Transverse colon (tissue), 4 donors: ENCODE measurements at regions not wholly inside any gene's neighbourhood (a gene's known extent, or its start where the extent isn't known, plus 50 kb on each side); places are given as distances from the start of the nearest gene placed in this dataset.
"Not testable (repeated sequence)": the region's sequence is repeated elsewhere in the genome, so short reads cannot be mapped to it uniquely, and the experiment has no call there.

ENCODE experiments used
- DNase-seq: peaks from one replicate; pipeline ENCODE4 v3.0.0-alpha.2; 2019
- H3K27ac ChIP-seq, 4 donors: fragments of 200-600 bp; sonication (generic); 2 replicates each; pipeline ENCODE4 v1.5.1; 2016 to 2018; ENCODE audit warnings: inconsistent platforms in 4 of 4
- H3K27me3 ChIP-seq: fragments of 200-600 bp; sonication (generic); 2 replicates; pipeline ENCODE4 v1.5.1; 2017; ENCODE audit warnings: inconsistent platforms
- H3K36me3 ChIP-seq, 4 donors: fragments of 200-600 bp; sonication (generic); 2 replicates each; pipeline ENCODE4 v1.5.1; 2017 to 2019; ENCODE audit warnings: inconsistent platforms in 4 of 4
- H3K4me1 ChIP-seq, 4 donors: fragments of 200-600 bp; sonication (generic); 2 replicates each; pipeline ENCODE4 v1.5.1; 2017 to 2020; ENCODE audit warnings: inconsistent platforms in 4 of 4
- H3K4me3 ChIP-seq, 4 donors: fragments of 200-600 bp; sonication (generic); 1 replicate in 1 of 4; 2 replicates in 3 of 4; pipeline versions ENCODE4 v1.5.1 to v1.6.1; 2017 to 2019; ENCODE audit warnings: inconsistent platforms in 4 of 4
- H3K9me3 ChIP-seq, 2 donors: fragments of 200-600 bp; sonication (generic); 2 replicates each; pipeline ENCODE4 v1.5.1; 2017 to 2019; ENCODE audit warnings: inconsistent platforms in 2 of 2
- EP300 ChIP-seq: sonication (generic); formaldehyde crosslinking; IDR thresholded peaks from one replicate; pipeline ENCODE4 v1.6.1; 2017; ENCODE audit warnings: antibody characterized with exemption, low read depth
- POLR2A ChIP-seq: fragments of 450-650 bp; IDR thresholded peaks from one replicate; pipeline ENCODE4 v1.6.1; 2016; ENCODE audit warnings: antibody characterized with exemption, mild to moderate bottlenecking, moderate library complexity
- POLR2AphosphoS5 ChIP-seq, 3 donors: sonication (generic); formaldehyde crosslinking; IDR thresholded peaks; one replicate each; pipeline ENCODE4 v1.6.1; 2016; ENCODE audit warnings: antibody characterized with exemption in 3 of 3
- WGBS, 2 donors: methylation state at CpG; one replicate each; pipeline ENCODE4 v1.1.5; 2018; ENCODE audit warnings: low coverage in 1 of 2; 5-methylcytosine and 5-hydroxymethylcytosine counted together
- in situ Hi-C, 4 donors: fragments of 200-750 bp; cut with MboI; loops; one replicate each; pipeline versions ENCODE4 v1.15.0 to v1.15.1; 2017; ENCODE audit warnings: low sequenced_read_pairs in 3 of 4, low pct_ligation_motif_present in 1 of 4, low pct_unique_long_range_greater_than_20kb in 1 of 4
- intact Hi-C: fragments of 100-400 bp; cut with DNase I; formaldehyde crosslinking; loops from one replicate; pipeline ENCODE4 v1.15.1; 2023; ENCODE audit warnings: low total_unique reads
- TF ChIP-seq, protein P1 (sequence below), 5 experiments: fragments of 200-600 bp in 3 of 5; fragments of 450-650 bp in 2 of 5; sonication (generic) in 3 of 5; IDR thresholded peaks; 1 replicate in 2 of 5; 2 replicates in 3 of 5; pipeline ENCODE4 v1.5.1; 2016 to 2017; ENCODE audit warnings: antibody characterized with exemption in 5 of 5, inconsistent platforms in 3 of 5, mild to moderate bottlenecking in 2 of 5, moderate library complexity in 1 of 5

GRCh38 chr6:115583290-115583689, 477.4 kb downstream of the FRK start:
- Histone ChIP-seq H3K36me3 (no peaks in the 10 kb centered on the region), H3K27ac (no peak overlapping the region), H3K9me3 (no peaks in the 10 kb centered on the region), H3K4me1 (no peaks in the 10 kb centered on the region), H3K27me3 (no peaks in the 10 kb centered on the region), H3K4me3 (no peak overlapping the region)
- DNase-seq, result no peak
- TF ChIP-seq EP300 (no peak), POLR2A (no peak), POLR2AphosphoS5 (IDR thresholded peaks at IDR 0.05) (no peak)
- TF ChIP-seq, protein P1, sequence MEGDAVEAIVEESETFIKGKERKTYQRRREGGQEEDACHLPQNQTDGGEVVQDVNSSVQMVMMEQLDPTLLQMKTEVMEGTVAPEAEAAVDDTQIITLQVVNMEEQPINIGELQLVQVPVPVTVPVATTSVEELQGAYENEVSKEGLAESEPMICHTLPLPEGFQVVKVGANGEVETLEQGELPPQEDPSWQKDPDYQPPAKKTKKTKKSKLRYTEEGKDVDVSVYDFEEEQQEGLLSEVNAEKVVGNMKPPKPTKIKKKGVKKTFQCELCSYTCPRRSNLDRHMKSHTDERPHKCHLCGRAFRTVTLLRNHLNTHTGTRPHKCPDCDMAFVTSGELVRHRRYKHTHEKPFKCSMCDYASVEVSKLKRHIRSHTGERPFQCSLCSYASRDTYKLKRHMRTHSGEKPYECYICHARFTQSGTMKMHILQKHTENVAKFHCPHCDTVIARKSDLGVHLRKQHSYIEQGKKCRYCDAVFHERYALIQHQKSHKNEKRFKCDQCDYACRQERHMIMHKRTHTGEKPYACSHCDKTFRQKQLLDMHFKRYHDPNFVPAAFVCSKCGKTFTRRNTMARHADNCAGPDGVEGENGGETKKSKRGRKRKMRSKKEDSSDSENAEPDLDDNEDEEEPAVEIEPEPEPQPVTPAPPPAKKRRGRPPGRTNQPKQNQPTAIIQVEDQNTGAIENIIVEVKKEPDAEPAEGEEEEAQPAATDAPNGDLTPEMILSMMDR (IDR thresholded peaks at IDR 0.05), result no peak
- intact Hi-C loops, result no loop called here
- in situ Hi-C loops, result no loop called here
- WGBS, 2 donors, result 15 to 25% methylated on average over 1 of the region's 1 CpG

- no peak overlapping the region for H3K4me3 ChIP-seq
- H3K9me3 ChIP-seq, result no peaks in the 10 kb centered on the region
- TF ChIP-seq EP300 (no peak), POLR2AphosphoS5 (IDR thresholded peaks at IDR 0.05) (no peak), POLR2A (no peak)
- TF ChIP-seq, protein P1 (IDR thresholded peaks at IDR 0.05), result no peak
- intact Hi-C loops, result no loop called here
- no peaks in the 10 kb centered on the region for H3K36me3 ChIP-seq
- no peak overlapping the region for H3K27ac ChIP-seq
- 90 to 100% methylated on average over 2 of the region's 2 CpGs for WGBS, 2 donors
- in situ Hi-C loops, result no loop called here
- no peaks in the 10 kb centered on the region for H3K4me1 ChIP-seq
- DNase-seq, result no peak
- H3K27me3 ChIP-seq, result no peaks in the 10 kb centered on the region
These were observed 478.3 kb downstream of the FRK start for GRCh38 chr6:115582386-115582785.

DNA sequence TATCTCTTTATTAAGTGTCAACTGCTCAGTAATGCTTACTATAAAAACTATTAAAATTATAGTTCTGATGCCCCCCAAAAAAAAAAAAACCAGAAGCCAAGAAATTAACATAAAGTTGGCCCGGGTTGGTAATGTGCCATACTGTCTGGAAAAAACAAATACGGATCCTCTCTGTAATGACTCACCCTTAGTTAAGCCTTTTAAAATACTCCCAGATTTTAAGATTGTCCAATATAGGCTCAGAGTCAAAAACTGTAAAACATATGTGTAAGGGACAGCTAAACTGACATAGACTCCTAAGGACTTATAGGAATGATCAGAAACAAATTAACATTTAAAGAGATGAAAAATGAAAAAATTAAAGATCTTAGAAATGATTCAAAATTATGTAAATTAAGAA, 481.1 kb downstream of the FRK start:
- H3K36me3 ChIP-seq, H3K4me1 ChIP-seq, H3K4me3 ChIP-seq, intact Hi-C loops, in situ Hi-C loops, H3K27me3 ChIP-seq, H3K27ac ChIP-seq, H3K9me3 ChIP-seq, DNase-seq: not testable (repeated sequence)
- WGBS, 2 donors, result 83% methylated on average over 2 of the region's 2 CpGs; no CpG with 5 or more reads in 1 of the 2 donors

DNA sequence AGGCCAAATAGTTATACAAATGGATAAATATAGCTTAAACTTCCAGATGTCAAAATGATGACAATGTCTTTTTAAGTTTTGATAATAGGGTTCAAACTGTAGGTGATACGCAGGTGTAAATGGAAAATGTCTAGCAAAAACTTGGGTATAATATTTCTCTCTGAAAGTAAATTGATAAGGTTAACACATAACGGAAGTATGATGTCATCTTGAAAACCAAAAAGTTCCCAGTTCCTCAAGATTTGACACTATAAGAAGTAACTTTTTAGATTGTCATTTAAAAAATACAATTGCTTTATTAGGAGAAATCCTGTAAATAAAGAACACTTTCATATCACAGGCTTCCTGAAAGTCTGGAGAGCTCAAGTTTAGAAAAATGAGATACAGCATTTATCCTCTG, 483.4 kb downstream of the FRK start:
- TF ChIP-seq POLR2AphosphoS5 (IDR thresholded peaks at IDR 0.05) (no peak), POLR2A (no peak), EP300 (no peak)
- TF ChIP-seq, protein P1 (IDR thresholded peaks at IDR 0.05), result no peak
- no peak for DNase-seq
- intact Hi-C loops (no loop called here), in situ Hi-C loops (no loop called here)
- Histone ChIP-seq H3K36me3 (no peaks in the 10 kb centered on the region), H3K4me1 (no peaks in the 10 kb centered on the region), H3K4me3 (no peak overlapping the region), H3K9me3 (no peaks in the 10 kb centered on the region), H3K27me3 (no peaks in the 10 kb centered on the region), H3K27ac (no peak overlapping the region)
- WGBS, 2 donors, result 54 to 68% methylated on average over 2 of the region's 2 CpGs

DNA sequence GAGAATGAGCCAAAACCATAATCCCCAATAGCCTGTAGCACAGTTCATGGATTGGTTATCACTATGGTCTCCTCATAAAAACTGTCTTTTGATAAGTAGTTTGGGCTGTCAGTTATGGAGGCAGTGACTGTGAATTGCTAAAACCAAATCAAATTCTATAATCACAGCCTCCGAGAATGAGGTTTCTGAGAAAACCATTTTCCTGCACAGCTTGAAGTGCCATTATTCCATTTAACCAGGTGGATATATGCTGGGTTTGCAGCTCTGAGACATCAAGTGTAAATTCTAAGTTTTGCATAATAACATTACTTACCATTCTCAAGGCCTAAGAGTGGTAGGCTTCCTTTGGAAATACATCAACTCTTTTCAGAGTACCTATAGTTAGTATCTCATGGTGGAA, 485.4 kb downstream of the FRK start:
- Histone ChIP-seq H3K27me3 (no peaks in the 10 kb centered on the region), H3K36me3 (no peaks in the 10 kb centered on the region), H3K27ac (no peak overlapping the region), H3K4me3 (no peak overlapping the region), H3K9me3 (no peaks in the 10 kb centered on the region), H3K4me1 (no peaks in the 10 kb centered on the region)
- WGBS, 2 donors, result 36 to 88% methylated on average over 1 of the region's 1 CpG
- no peak for DNase-seq
- in situ Hi-C loops (no loop called here), intact Hi-C loops (no loop called here)
- TF ChIP-seq EP300 (no peak), POLR2A (no peak), POLR2AphosphoS5 (IDR thresholded peaks at IDR 0.05) (no peak)
- TF ChIP-seq, protein P1 (IDR thresholded peaks at IDR 0.05), result no peak
